ENCODE measurements at regions not wholly inside any gene's neighbourhood (a gene's known extent, or its start where the extent isn't known, plus 50 kb on each side); places are given as distances from the start of the nearest gene placed in this dataset.
"Not testable (repeated sequence)": the region's sequence is repeated elsewhere in the genome, so short reads cannot be mapped to it uniquely, and the experiment has no call there.

- ATAC-seq = not testable (repeated sequence)
These were observed 75.5 kb downstream of the FOXD4L4 start for GRCh38 chr9:65812489-65812888.

GRCh38 chr9:65813204-65813603 lies 76.3 kb downstream of the FOXD4L4 start:
- DNase-seq; H3K27ac ChIP-seq; intact Hi-C loops (cut with DNase I); H3K4me1 ChIP-seq; H3K9me3 ChIP-seq; H3K36me3 ChIP-seq (ENCODE audit: insufficient read depth in 1 of 2, low read depth in 1 of 2); H3K27me3 ChIP-seq (ENCODE audit: insufficient read depth in 3 of 3, low read length in 2 of 3); H3K4me3 ChIP-seq; ATAC-seq: not testable (repeated sequence)
- WGBS, 3 donors = 40 to 60% (median 57%) methylated on average over 1 of the region's 1 CpG

More at GRCh38 chr9:65812489-65812888, 75.5 kb downstream of the FOXD4L4 start:
- H3K4me3 ChIP-seq; DNase-seq; H3K27ac ChIP-seq; H3K9me3 ChIP-seq; H3K27me3 ChIP-seq (ENCODE audit: insufficient read depth in 3 of 3, low read length in 2 of 3); H3K4me1 ChIP-seq; intact Hi-C loops (cut with DNase I); H3K36me3 ChIP-seq (ENCODE audit: insufficient read depth in 1 of 2, low read depth in 1 of 2): not testable (repeated sequence)
- 60 to 88% methylated on average over 1 of the region's 1 CpG; no CpG with 5 or more reads in 1 of the 3 donors for WGBS, 3 donors

- H3K36me3 ChIP-seq (ENCODE audit: insufficient read depth in 1 of 2, low read depth in 1 of 2); H3K4me1 ChIP-seq; H3K9me3 ChIP-seq; ATAC-seq; H3K4me3 ChIP-seq; H3K27me3 ChIP-seq (ENCODE audit: insufficient read depth in 3 of 3, low read length in 2 of 3); H3K27ac ChIP-seq; intact Hi-C loops (cut with DNase I): not testable (repeated sequence)
- peak in 1 of 2 donors; percentile 67 for DNase-seq
- WGBS, 3 donors = 54% methylated on average over 5 of the region's 8 CpGs; no CpG with 5 or more reads in 2 of the 3 donors
These were observed 83.8 kb downstream of the FOXD4L4 start for GRCh38 chr9:65820760-65821159.

- H3K36me3 ChIP-seq (ENCODE audit: insufficient read depth in 1 of 2, low read depth in 1 of 2); H3K27ac ChIP-seq; H3K4me1 ChIP-seq; H3K27me3 ChIP-seq (ENCODE audit: insufficient read depth in 3 of 3, low read length in 2 of 3); ATAC-seq; intact Hi-C loops (cut with DNase I); H3K9me3 ChIP-seq; DNase-seq; H3K4me3 ChIP-seq: not testable (repeated sequence)
- 84% methylated on average over 43 of the region's 56 CpGs; no CpG with 5 or more reads in 2 of the 3 donors for WGBS, 3 donors
These were observed 88.6 kb downstream of the FOXD4L4 start for GRCh38 chr9:65825545-65825944.
